Type B pancreatic cell (in vitro differentiated cells): ENCODE measurements at regions not wholly inside any gene's neighbourhood (a gene's known extent, or its start where the extent isn't known, plus 50 kb on each side); places are given as distances from the start of the nearest gene placed in this dataset.
"Not testable (repeated sequence)": the region's sequence is repeated elsewhere in the genome, so short reads cannot be mapped to it uniquely, and the experiment has no call there.

Experiments used
- DNase-seq: peaks from one replicate; pipeline ENCODE4 v3.0.0; 2021; ENCODE audit warnings: mixed read lengths; ENCODE audit not compliant: unreplicated experiment; ENCODE audit errors: extremely low spot score
- H3K27ac Mint-ChIP-seq: 2 replicates; pipeline ENCODE4 v1.8.0; 2021; ENCODE audit warnings: mild to moderate bottlenecking, mixed read lengths
- H3K27me3 Mint-ChIP-seq: 2 replicates; pipeline ENCODE4 v1.8.0; 2021; ENCODE audit warnings: mixed read lengths
- H3K36me3 Mint-ChIP-seq: 2 replicates; pipeline ENCODE4 v1.8.0; 2021; ENCODE audit warnings: mixed read lengths
- H3K4me1 Mint-ChIP-seq: one replicate; pipeline ENCODE4 v1.8.0; 2021; ENCODE audit warnings: mixed read lengths; ENCODE audit not compliant: unreplicated experiment
- H3K4me3 Mint-ChIP-seq: 2 replicates; pipeline ENCODE4 v1.8.0; 2021; ENCODE audit warnings: mild to moderate bottlenecking, mixed read lengths
- H3K9me3 Mint-ChIP-seq: 2 replicates; pipeline ENCODE4 v1.8.0; 2021; ENCODE audit warnings: mixed read lengths
- TF ChIP-seq, protein P1 (sequence below): fragments of 200-600 bp; sonication (generic); conservative IDR thresholded peaks from 2 replicates; pipeline ENCODE4 v1.5.0; 2021; ENCODE audit warnings: antibody characterized with exemption, mild to moderate bottlenecking

DNA sequence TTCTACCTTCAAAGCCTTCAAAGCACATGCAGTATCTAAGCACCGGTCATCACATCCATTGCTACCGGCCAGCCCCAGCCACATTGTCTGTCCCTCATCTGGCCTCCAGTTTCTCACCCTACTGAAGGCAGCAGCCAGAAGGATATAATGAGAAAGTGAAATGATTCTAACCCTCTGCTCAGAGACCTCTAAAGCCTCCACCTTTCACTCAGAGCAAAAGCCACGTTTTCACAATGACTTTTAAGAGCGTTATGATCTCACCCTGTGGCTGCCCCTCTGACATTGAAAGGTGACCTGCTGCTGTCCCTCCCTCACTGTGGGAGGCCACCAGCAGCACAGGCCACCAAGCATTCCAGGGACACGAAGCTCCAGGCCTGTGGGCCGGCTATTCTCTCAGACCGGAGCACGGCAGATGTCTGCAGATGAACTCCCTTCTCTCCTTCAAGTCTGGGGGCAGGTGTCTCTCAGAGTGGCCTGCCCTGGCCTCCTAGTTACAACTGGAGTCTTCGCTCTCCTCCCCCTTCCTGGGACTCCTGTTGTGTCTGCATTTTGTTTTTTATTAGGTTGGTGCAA is 94.9 kb upstream of the EEPD1 start:
- Mint-ChIP-seq H3K36me3 (no peaks in the 10 kb centered on the region), H3K4me1 (peaks cover 3% of the 10 kb centered on the region), H3K9me3 (peaks cover 6% of the 10 kb centered on the region), H3K27ac (no peak overlapping the region), H3K4me3 (no peak overlapping the region), H3K27me3 (no peaks in the 10 kb centered on the region)
- TF ChIP-seq, protein P1, sequence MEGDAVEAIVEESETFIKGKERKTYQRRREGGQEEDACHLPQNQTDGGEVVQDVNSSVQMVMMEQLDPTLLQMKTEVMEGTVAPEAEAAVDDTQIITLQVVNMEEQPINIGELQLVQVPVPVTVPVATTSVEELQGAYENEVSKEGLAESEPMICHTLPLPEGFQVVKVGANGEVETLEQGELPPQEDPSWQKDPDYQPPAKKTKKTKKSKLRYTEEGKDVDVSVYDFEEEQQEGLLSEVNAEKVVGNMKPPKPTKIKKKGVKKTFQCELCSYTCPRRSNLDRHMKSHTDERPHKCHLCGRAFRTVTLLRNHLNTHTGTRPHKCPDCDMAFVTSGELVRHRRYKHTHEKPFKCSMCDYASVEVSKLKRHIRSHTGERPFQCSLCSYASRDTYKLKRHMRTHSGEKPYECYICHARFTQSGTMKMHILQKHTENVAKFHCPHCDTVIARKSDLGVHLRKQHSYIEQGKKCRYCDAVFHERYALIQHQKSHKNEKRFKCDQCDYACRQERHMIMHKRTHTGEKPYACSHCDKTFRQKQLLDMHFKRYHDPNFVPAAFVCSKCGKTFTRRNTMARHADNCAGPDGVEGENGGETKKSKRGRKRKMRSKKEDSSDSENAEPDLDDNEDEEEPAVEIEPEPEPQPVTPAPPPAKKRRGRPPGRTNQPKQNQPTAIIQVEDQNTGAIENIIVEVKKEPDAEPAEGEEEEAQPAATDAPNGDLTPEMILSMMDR = no peak
- DNase-seq = no peak

DNA sequence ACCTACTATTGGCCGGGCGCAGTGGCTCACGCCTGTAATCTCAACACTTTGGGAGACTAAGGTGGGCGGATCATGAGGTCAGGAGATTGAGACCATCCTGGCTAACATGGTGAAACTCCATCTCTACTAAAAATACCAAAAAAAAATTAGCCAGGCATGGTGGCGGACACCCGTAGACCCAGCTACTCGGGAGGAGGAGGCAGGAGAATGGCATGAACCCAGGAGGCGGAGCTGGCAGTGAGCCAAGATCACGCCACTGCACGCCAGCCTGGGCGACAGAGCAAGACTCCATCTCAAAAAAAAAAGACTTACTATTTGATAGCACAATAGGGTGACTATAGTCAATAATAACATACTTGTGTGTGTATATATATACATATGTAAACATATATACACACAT is 92.7 kb upstream of the EEPD1 start:
- H3K4me3 Mint-ChIP-seq = not testable (repeated sequence)

DNA sequence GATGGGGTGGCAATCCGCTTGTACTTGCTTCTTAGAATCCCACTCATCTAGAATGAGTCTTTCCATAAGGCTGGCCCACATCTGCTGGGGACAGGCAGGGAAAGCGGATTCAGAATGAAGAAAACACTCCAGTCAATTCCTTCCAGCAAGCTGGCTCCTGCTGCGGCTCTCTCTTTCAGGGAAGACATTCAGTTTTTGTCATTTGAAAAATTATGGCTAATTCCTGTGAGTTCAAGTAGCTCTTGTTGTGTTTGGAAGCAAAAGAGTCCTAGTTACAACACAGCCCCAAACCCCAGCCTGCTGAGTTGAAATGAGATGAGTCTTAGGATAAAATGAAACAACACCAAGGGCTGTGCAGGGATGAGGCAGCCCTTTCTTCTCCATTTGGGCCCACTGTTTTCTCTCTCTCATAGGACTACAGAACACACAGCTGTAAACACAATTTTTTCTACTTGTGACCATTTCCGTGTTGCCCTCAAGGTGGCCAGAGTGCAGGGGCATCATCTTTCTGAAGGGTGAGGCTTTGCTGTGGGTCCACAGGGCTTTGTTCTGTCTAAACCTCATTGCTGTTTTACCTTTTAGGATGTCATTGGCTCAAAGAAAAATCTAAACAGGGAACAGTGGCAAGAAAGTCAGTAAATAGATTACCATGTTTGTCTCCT is 90.8 kb upstream of the EEPD1 start:
- no peak for DNase-seq
- TF ChIP-seq, protein P1 = no peak
- Mint-ChIP-seq H3K36me3 (no peaks in the 10 kb centered on the region), H3K9me3 (peaks cover 15% of the 10 kb centered on the region), H3K27ac (no peak overlapping the region), H3K27me3 (no peaks in the 10 kb centered on the region), H3K4me1 (peaks cover 12% of the 10 kb centered on the region), H3K4me3 (no peak overlapping the region)

More for the DNA sequence above, 92.7 kb upstream of the EEPD1 start:
- peaks cover 12% of the 10 kb centered on the region for H3K4me1 Mint-ChIP-seq
- not testable (repeated sequence) for H3K36me3 Mint-ChIP-seq, H3K27ac Mint-ChIP-seq, H3K27me3 Mint-ChIP-seq, DNase-seq
- peaks cover 15% of the 10 kb centered on the region for H3K9me3 Mint-ChIP-seq

DNA sequence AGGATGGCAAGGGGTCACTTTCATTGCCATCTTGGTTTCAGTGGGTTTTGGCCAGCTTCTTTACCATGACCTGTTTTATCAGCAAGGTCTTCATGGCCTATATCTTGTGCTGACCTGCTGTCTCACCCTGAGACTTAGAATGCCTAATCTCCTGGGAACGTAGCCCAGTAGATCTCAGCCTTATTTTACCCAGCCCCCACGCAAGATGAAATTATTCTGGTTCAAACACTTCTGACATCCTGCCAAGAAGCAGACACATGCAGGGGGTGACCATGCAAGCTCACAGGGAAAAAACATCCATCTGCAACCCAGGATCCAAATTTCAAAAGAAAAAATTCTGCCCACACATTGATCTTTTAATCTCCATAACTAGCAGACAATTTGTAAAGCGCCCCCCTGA is 88.4 kb upstream of the EEPD1 start:
- peaks cover 15% of the 10 kb centered on the region for H3K9me3 Mint-ChIP-seq
- H3K36me3 Mint-ChIP-seq = no peaks in the 10 kb centered on the region
- H3K4me3 Mint-ChIP-seq = no peak overlapping the region
- no peak for DNase-seq
- TF ChIP-seq, protein P1 = no peak
- H3K27me3 Mint-ChIP-seq = no peaks in the 10 kb centered on the region
- peaks cover 15% of the 10 kb centered on the region for H3K4me1 Mint-ChIP-seq
- no peak overlapping the region for H3K27ac Mint-ChIP-seq

DNA sequence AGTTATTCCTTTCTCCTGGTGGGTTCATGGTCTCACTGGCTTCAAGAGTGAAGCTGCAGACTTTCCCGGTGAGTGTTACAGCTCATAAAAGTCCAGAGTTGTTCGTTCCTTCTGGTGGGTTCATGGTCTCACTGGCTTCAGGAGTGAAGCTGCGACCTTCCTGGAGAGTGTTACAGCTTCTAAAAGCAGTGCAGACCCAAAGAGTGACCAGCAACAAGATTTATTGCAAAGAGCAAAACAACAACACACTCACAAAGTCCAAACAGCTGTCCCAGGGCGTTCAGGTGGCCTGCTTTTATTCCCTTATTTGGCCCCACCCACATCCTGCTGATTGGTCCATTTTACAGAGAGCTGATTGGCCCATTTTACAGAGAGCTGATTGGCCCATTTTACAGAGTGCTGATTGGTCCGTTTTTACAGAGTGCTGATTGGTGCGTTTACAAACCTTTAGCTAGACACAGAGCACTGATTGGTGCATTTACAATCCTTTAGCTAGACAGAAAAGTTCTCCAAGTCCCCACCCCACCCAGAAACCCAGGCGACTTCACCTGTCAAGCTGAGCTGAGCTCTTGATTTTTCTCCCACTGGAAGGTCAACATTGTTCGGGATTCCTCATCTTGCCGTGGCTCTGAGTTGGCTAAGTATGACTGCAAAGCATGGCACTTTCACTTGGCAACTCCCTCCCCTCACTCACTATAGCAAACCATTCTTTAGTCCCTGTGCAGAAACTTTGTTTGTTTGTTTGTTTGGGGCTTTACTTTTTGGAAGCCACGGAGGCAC is 87.3 kb upstream of the EEPD1 start:
- H3K36me3 Mint-ChIP-seq, H3K27ac Mint-ChIP-seq, H3K27me3 Mint-ChIP-seq, H3K9me3 Mint-ChIP-seq, DNase-seq, H3K4me3 Mint-ChIP-seq: not testable (repeated sequence)
- peaks cover 23% of the 10 kb centered on the region for H3K4me1 Mint-ChIP-seq

DNA sequence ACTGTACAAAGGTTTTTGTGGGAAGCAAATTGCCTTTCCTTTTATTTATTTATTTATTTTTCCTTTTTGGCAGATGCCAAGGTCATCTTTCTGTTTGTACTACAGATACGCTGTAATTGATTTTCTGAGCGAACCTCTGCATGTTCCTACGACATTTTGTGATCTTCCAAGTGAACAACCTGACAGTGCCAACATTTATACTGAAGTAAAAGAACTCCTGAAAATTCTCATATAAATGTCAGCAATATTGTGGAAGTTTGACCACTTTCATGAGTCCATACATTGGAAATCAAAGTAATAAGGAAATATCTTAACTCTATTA is 86.8 kb upstream of the EEPD1 start:
- no peaks in the 10 kb centered on the region for H3K27me3 Mint-ChIP-seq
- H3K36me3 Mint-ChIP-seq = no peaks in the 10 kb centered on the region
- H3K9me3 Mint-ChIP-seq = peaks cover 10% of the 10 kb centered on the region
- H3K27ac Mint-ChIP-seq = no peak overlapping the region
- no peak for DNase-seq
- no peak overlapping the region for H3K4me3 Mint-ChIP-seq
- peaks cover 23% of the 10 kb centered on the region for H3K4me1 Mint-ChIP-seq
- TF ChIP-seq, protein P1 = no peak
